IPS DF 6.9 (cell line): ENCODE measurements at regions not wholly inside any gene's neighbourhood (a gene's known extent, or its start where the extent isn't known, plus 50 kb on each side); places are given as distances from the start of the nearest gene placed in this dataset.

Experiments
- DNase-seq: peaks from one replicate; pipeline ENCODE4 v3.0.0-alpha.2; 2013; ENCODE audit warnings: low read depth, low spot score
- H3K27ac ChIP-seq: one replicate; pipeline ENCODE4 v1.5.1; 2013; ENCODE audit warnings: low read length, control low read depth
- H3K27me3 ChIP-seq: 2 replicates; pipeline ENCODE4 v1.6.1; 2013; ENCODE audit warnings: mild to moderate bottlenecking, low read length; ENCODE audit not compliant: control insufficient read depth, insufficient read depth
- H3K36me3 ChIP-seq: 2 replicates; pipeline ENCODE4 v1.6.1; 2013; ENCODE audit warnings: low read length; ENCODE audit not compliant: control insufficient read depth, insufficient read depth
- H3K4me1 ChIP-seq: 2 replicates; pipeline ENCODE4 v1.6.1; 2013; ENCODE audit warnings: low read length; ENCODE audit not compliant: control insufficient read depth, insufficient read depth
- H3K4me3 ChIP-seq: 2 replicates; pipeline ENCODE4 v1.5.1; 2013; ENCODE audit warnings: mild to moderate bottlenecking, low read length
- H3K9me3 ChIP-seq: 2 replicates; pipeline ENCODE4 v1.6.1; 2013; ENCODE audit warnings: low read length, inconsistent platforms; ENCODE audit not compliant: control insufficient read depth, insufficient read depth
- WGBS: extraction: QIAGEN DNeasy Blood & Tissue Kit; methylation state at CpG from one replicate; pipeline ENCODE4 v1.1.7; 2013; ENCODE audit warnings: mixed read lengths, missing lambda C conversion rate; ENCODE audit not compliant: insufficient read length, insufficient coverage; 5-methylcytosine and 5-hydroxymethylcytosine counted together

DNA sequence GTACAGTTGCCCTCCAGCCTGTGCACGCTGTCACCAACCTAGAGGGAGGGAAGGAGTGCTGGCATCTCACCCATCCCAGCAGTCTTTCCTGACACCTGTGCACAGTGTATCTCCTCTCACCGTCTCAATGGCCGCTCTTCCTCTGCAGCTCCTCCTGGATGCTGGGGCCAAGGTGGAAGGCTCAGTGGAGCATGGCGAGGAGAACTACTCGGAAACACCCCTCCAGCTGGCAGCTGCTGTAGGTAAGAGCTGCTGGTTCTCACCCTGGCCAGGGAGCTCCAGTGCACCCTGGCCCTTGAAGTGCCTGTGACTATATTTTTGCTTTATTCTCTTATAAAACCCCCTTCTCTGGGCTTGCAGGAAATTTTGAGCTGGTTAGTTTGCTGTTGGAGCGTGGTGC, 68.7 kb upstream of the PWP1 start:
- WGBS = no CpG with 5 or more reads among the region's 6 CpGs

GRCh38 chr12:107618106-107618505, 67.5 kb upstream of the PWP1 start:
- no peaks in the 10 kb centered on the region for H3K9me3 ChIP-seq
- H3K27ac ChIP-seq = no peak overlapping the region
- DNase-seq = no peak
- no peak overlapping the region for H3K4me3 ChIP-seq
- no peaks in the 10 kb centered on the region for H3K4me1 ChIP-seq
- WGBS = no CpG with 5 or more reads among the region's 15 CpGs
- no peaks in the 10 kb centered on the region for H3K36me3 ChIP-seq
- no peaks in the 10 kb centered on the region for H3K27me3 ChIP-seq

More for the DNA sequence above, 68.7 kb upstream of the PWP1 start:
- Histone ChIP-seq H3K4me1 (no peaks in the 10 kb centered on the region), H3K27me3 (no peaks in the 10 kb centered on the region), H3K36me3 (no peaks in the 10 kb centered on the region), H3K9me3 (no peaks in the 10 kb centered on the region), H3K4me3 (no peak overlapping the region), H3K27ac (no peak overlapping the region)
- no peak for DNase-seq

GRCh38 chr12:107619831-107620230, 65.8 kb upstream of the PWP1 start:
- H3K4me1 ChIP-seq = no peaks in the 10 kb centered on the region
- H3K4me3 ChIP-seq = no peak overlapping the region
- WGBS = no CpG with 5 or more reads among the region's 13 CpGs
- H3K9me3 ChIP-seq = no peaks in the 10 kb centered on the region; the same call in 1 of the 2 replicates
- no peaks in the 10 kb centered on the region for H3K27me3 ChIP-seq
- DNase-seq = no peak
- H3K27ac ChIP-seq = no peak overlapping the region
- no peaks in the 10 kb centered on the region for H3K36me3 ChIP-seq

DNA sequence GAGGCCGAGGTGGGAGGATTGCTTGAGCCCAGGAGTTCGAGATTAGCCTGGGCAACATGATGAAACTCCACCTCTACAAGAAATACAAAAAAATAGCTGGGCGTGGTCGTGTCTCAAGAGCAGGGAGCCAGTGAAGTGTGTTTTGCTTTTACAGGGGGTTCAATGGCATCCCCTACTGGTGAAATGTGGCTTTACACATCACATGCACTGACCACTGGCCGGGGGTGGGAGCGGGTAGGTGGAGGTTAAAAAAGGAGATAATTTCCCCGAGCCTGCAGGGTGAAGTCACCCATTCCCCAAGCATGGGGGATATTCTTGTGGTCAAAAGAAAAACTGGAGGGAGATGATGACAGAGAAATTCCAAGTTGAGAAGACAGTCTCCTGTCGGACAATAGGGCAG, 63.6 kb upstream of the PWP1 start:
- H3K36me3 ChIP-seq = no peaks in the 10 kb centered on the region
- no peaks in the 10 kb centered on the region for H3K27me3 ChIP-seq
- H3K9me3 ChIP-seq = no peaks in the 10 kb centered on the region; the same call in 1 of the 2 replicates
- whole genome bisulfite sequencing = no CpG with 5 or more reads among the region's 8 CpGs
- H3K4me1 ChIP-seq = no peaks in the 10 kb centered on the region
- H3K4me3 ChIP-seq = no peak overlapping the region
- DNase-seq = no peak
- H3K27ac ChIP-seq = no peak overlapping the region

DNA sequence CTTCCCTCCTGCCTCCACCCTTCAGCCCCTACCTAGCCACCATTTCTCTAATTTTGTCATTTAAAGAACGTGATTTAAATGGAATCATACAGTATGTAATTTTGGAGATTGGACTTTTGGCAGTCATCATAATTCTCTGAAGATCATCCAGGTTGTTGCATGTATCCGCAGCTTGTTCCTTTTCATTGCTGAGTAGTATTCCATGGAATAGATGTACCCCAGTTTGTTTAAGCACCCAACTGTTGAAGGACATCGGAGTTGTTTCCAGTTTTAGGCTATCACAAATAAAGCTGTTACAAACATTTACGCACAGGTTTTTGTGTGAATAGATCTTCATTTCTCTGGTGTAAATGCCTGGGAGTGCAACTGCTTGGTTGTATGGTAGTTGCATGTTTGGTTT, 61.1 kb upstream of the PWP1 start:
- WGBS = no CpG with 5 or more reads among the region's 4 CpGs
- no peaks in the 10 kb centered on the region; the same call in 1 of the 2 replicates for H3K9me3 ChIP-seq
- no peak for DNase-seq
- no peaks in the 10 kb centered on the region for H3K36me3 ChIP-seq
- no peaks in the 10 kb centered on the region for H3K4me1 ChIP-seq
- H3K27ac ChIP-seq = no peak overlapping the region
- H3K27me3 ChIP-seq = no peaks in the 10 kb centered on the region
- no peak overlapping the region for H3K4me3 ChIP-seq

- H3K4me3 ChIP-seq = no peak overlapping the region
- no peaks in the 10 kb centered on the region for H3K27me3 ChIP-seq
- no peak for DNase-seq
- H3K36me3 ChIP-seq = no peaks in the 10 kb centered on the region
- peaks cover 2% of the 10 kb centered on the region; the same call in 1 of the 2 replicates for H3K4me1 ChIP-seq
- H3K27ac ChIP-seq = no peak overlapping the region
- no CpG with 5 or more reads among the region's 3 CpGs for WGBS
- no peaks in the 10 kb centered on the region for H3K9me3 ChIP-seq
Observed at GRCh38 chr12:107631715-107632114, 53.9 kb upstream of the PWP1 start.

DNA sequence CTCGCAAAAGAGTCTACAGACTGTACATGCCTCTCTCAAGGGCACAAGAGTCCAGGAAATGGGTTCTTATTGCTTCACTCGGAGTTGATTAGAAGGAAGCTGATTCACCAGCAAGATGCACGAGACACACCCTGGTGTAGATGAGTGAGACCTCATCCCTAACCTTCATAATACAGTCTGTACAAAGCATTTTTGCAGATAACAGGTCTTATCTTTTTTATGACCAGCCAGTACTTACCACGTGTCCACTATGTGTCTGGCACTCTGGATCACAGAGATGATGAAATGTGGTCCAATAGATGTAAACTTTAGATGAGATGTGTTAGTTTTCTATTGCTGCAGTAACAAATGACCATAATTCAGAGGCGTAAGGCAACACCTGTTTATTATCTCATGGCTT, 53.4 kb upstream of the PWP1 start:
- no CpG with 5 or more reads among the region's 5 CpGs for WGBS
- DNase-seq = no peak
- Histone ChIP-seq H3K9me3 (no peaks in the 10 kb centered on the region), H3K4me3 (no peak overlapping the region), H3K27me3 (no peaks in the 10 kb centered on the region), H3K4me1 (peaks cover 2% of the 10 kb centered on the region; the same call in 1 of the 2 replicates), H3K27ac (no peak overlapping the region), H3K36me3 (no peaks in the 10 kb centered on the region)

- no peak overlapping the region for H3K27ac ChIP-seq
Observed at GRCh38 chr12:107634530-107634929, 51.1 kb upstream of the PWP1 start.

GRCh38 chr12:107635139-107635538, 50.5 kb upstream of the PWP1 start:
- DNase-seq = peak; percentile 66
- Histone ChIP-seq H3K36me3 (no peaks in the 10 kb centered on the region), H3K9me3 (no peaks in the 10 kb centered on the region), H3K4me1 (peaks cover 2% of the 10 kb centered on the region; the same call in 1 of the 2 replicates), H3K4me3 (no peak overlapping the region), H3K27ac (no peak overlapping the region), H3K27me3 (no peaks in the 10 kb centered on the region)
- WGBS = no CpG with 5 or more reads among the region's 8 CpGs

More at GRCh38 chr12:107634530-107634929, 51.1 kb upstream of the PWP1 start:
- no peaks in the 10 kb centered on the region for H3K36me3 ChIP-seq
- H3K9me3 ChIP-seq = no peaks in the 10 kb centered on the region
- DNase-seq = no peak
- no peak overlapping the region for H3K4me3 ChIP-seq
- WGBS = no CpG with 5 or more reads among the region's 10 CpGs
- no peaks in the 10 kb centered on the region for H3K27me3 ChIP-seq
- H3K4me1 ChIP-seq = peaks cover 2% of the 10 kb centered on the region; the same call in 1 of the 2 replicates
